CD14-positive monocyte (primary cell): ENCODE measurements at regions not wholly inside any gene's neighbourhood (a gene's known extent, or its start where the extent isn't known, plus 50 kb on each side); places are given as distances from the start of the nearest gene placed in this dataset.

Source experiments
- DNase-seq, 3 donors: peaks; one replicate each; pipeline ENCODE4 v3.0.0-alpha.2; 2011 to 2022
- H2AFZ ChIP-seq: 2 replicates; pipeline ENCODE4 v1.6.0; 2012; ENCODE audit warnings: mild to moderate bottlenecking, low read depth, low read length, inconsistent platforms; ENCODE audit not compliant: insufficient read depth, poor library complexity, severe bottlenecking
- H3K27ac ChIP-seq, 2 donors: 1 replicate in 1 of 2; 2 replicates in 1 of 2; pipeline ENCODE4 v1.5.1; 2012 to 2013; ENCODE audit warnings: low read length in 2 of 2, control low read depth in 1 of 2, inconsistent platforms in 1 of 2, low read depth in 1 of 2, mild to moderate bottlenecking in 1 of 2
- H3K27me3 ChIP-seq, 2 donors: one replicate each; pipeline versions ENCODE4 v1.6.0 to v1.6.1; 2011 to 2013; ENCODE audit warnings: low read length in 2 of 2; ENCODE audit not compliant: control insufficient read depth in 2 of 2, insufficient read depth in 2 of 2
- H3K36me3 ChIP-seq, 2 donors: replicated peaks in 1 of 2; 1 replicate in 1 of 2; 2 replicates in 1 of 2; pipeline versions ENCODE4 v1.5.1 to v1.6.1; 2012 to 2013; ENCODE audit warnings: low read length in 2 of 2, control low read depth in 1 of 2, inconsistent platforms in 1 of 2, mild to moderate bottlenecking in 1 of 2; ENCODE audit not compliant: insufficient read depth in 2 of 2, control insufficient read depth in 1 of 2
- H3K4me1 ChIP-seq, 2 donors: 1 replicate in 1 of 2; 2 replicates in 1 of 2; pipeline versions ENCODE4 v1.5.1 to v1.6.1; 2012 to 2013; ENCODE audit warnings: low read length in 2 of 2, control low read depth in 1 of 2, inconsistent platforms in 1 of 2, mild to moderate bottlenecking in 1 of 2, moderate library complexity in 1 of 2; ENCODE audit not compliant: insufficient read depth in 2 of 2, control insufficient read depth in 1 of 2
- H3K4me2 ChIP-seq: replicated peaks from 2 replicates; pipeline ENCODE3; 2012; ENCODE audit warnings: low read length, moderate library complexity, mild to moderate bottlenecking; ENCODE audit not compliant: poor library complexity, severe bottlenecking; ENCODE audit errors: extremely low read depth
- H3K4me3 ChIP-seq, 3 experiments: fragments of 200-600 bp in 1 of 3; sonication (generic) in 1 of 3; replicated peaks in 1 of 3; 1 replicate in 2 of 3; 2 replicates in 1 of 3; pipeline ENCODE4 v1.5.1; 2011 to 2013; ENCODE audit warnings: low read length in 3 of 3, mild to moderate bottlenecking in 3 of 3, control low read depth in 2 of 3, low read depth in 2 of 3, inconsistent platforms in 1 of 3, moderate library complexity in 1 of 3
- H3K79me2 ChIP-seq: 2 replicates; pipeline ENCODE4 v1.6.0; 2012; ENCODE audit warnings: mild to moderate bottlenecking, control low read depth, inconsistent platforms, low read length, moderate library complexity; ENCODE audit not compliant: insufficient read depth
- H3K9ac ChIP-seq: 2 replicates; pipeline ENCODE4 v1.6.0; 2017; ENCODE audit warnings: low read length, mild to moderate bottlenecking; ENCODE audit not compliant: insufficient read depth, poor library complexity, severe bottlenecking
- H3K9me3 ChIP-seq, 2 donors: replicated peaks in 1 of 2; 1 replicate in 1 of 2; 2 replicates in 1 of 2; pipeline versions ENCODE4 v1.5.1 to v1.6.1; 2012 to 2013; ENCODE audit warnings: low read length in 2 of 2, control low read depth in 1 of 2; ENCODE audit not compliant: control insufficient read depth in 1 of 2, insufficient read depth in 1 of 2
- H4K20me1 ChIP-seq: 2 replicates; pipeline ENCODE4 v1.6.0; 2012; ENCODE audit warnings: mild to moderate bottlenecking, low read length, control low read depth, moderate library complexity; ENCODE audit not compliant: insufficient read depth
- H3K27ac Mint-ChIP-seq, 7 donors: one replicate each; pipeline ENCODE4 v1.8.0; 2020; ENCODE audit warnings: mild to moderate bottlenecking in 7 of 7, mixed read lengths in 7 of 7, moderate library complexity in 6 of 7, inconsistent platforms in 2 of 7
- H3K27me3 Mint-ChIP-seq, 3 donors: one replicate each; pipeline ENCODE4 v1.8.0; 2021 to 2022; ENCODE audit warnings: low read depth in 3 of 3, mild to moderate bottlenecking in 3 of 3, mixed read lengths in 3 of 3, moderate library complexity in 3 of 3, inconsistent platforms in 1 of 3
- H3K36me3 Mint-ChIP-seq, 2 donors: one replicate each; pipeline ENCODE4 v1.8.0; 2020; ENCODE audit warnings: mixed read lengths in 2 of 2, inconsistent platforms in 1 of 2, mild to moderate bottlenecking in 1 of 2
- H3K4me1 Mint-ChIP-seq: one replicate; pipeline ENCODE4 v1.8.0; 2020; ENCODE audit warnings: mild to moderate bottlenecking, mixed read lengths
- H3K4me3 Mint-ChIP-seq, 2 donors: one replicate each; pipeline ENCODE4 v1.8.0; 2020; ENCODE audit warnings: mild to moderate bottlenecking in 2 of 2, mixed read lengths in 2 of 2, moderate library complexity in 1 of 2
- H3K9me3 Mint-ChIP-seq, 7 donors: one replicate each; pipeline ENCODE4 v1.8.0; 2020 to 2022; ENCODE audit warnings: mixed read lengths in 7 of 7, mild to moderate bottlenecking in 6 of 7, moderate library complexity in 6 of 7, inconsistent platforms in 2 of 7
- WGBS: methylation state at CpG from one replicate; pipeline ENCODE4 v1.1.5; 2013; ENCODE audit warnings: missing lambda C conversion rate; ENCODE audit not compliant: insufficient coverage; 5-methylcytosine and 5-hydroxymethylcytosine counted together
- intact Hi-C, 2 donors: fragments of 100-400 bp; cut with micrococcal nuclease; formaldehyde crosslinking; loops; one replicate each; pipeline versions ENCODE4 v1.15.0 to v1.15.1; 2023
- TF ChIP-seq, protein P1 (sequence below): fragments of 200-600 bp; IDR thresholded peaks from one replicate; pipeline ENCODE4 v1.8.0; 2022; ENCODE audit warnings: antibody characterized with exemption, mild to moderate bottlenecking

DNA sequence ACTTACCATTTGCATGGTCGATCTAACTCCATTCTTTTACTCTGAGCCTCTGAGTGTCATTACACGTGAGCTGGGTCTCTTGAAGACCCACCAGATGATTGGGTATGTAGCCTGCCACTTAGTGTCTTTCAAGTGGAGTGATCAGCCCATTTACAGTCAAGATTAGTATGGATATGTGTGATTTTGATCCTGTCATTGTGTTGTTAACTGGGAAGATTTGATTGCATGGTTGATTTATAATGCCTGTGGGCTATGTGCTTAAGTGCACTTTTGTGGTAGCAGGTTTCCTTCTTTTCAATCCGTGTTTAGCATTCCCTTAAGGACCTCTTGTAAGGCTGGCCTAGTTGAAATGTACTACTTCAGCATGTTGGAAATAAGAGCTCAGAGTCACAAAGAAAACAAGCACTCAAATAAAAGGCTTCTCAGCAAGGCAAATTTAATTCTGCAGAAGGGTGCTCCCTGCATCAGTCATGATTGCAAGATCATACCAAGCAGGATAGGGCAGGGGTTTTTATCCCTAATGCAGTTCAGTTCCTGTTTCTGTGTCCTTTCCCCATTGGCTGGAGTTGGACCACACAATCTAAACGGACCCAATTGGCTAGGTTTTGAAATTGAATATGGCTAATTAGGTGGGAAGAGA lies 230.7 kb upstream of the SYT4 start:
- H3K9me3 Mint-ChIP-seq, result peaks cover 7 to 22% (median 16%) of the 10 kb centered on the region in 7 donors
- Histone ChIP-seq H3K4me2 (no peak overlapping the region), H3K27me3 (no peaks in the 10 kb centered on the region), H3K4me3 (no peak overlapping the region), H3K79me2 (no peaks in the 10 kb centered on the region), H3K36me3 (no peaks in the 10 kb centered on the region), H4K20me1 (no peaks in the 10 kb centered on the region), H2AFZ (no peak overlapping the region), H3K9me3 (peaks cover 12 to 41% of the 10 kb centered on the region in 2 donors), H3K4me1 (no peaks in the 10 kb centered on the region), H3K27ac (no peak overlapping the region), H3K9ac (no peak overlapping the region)
- intact Hi-C loops, result no loop called here
- no peak for DNase-seq
- no peak overlapping the region for H3K4me3 Mint-ChIP-seq
- no peak overlapping the region for H3K27ac Mint-ChIP-seq
- WGBS, result 95% methylated on average over 2 of the region's 4 CpGs
- peaks cover 0 to 2% (median 0%) of the 10 kb centered on the region in 3 donors for H3K27me3 Mint-ChIP-seq
- no peaks in the 10 kb centered on the region for H3K36me3 Mint-ChIP-seq
- TF ChIP-seq, protein P1, sequence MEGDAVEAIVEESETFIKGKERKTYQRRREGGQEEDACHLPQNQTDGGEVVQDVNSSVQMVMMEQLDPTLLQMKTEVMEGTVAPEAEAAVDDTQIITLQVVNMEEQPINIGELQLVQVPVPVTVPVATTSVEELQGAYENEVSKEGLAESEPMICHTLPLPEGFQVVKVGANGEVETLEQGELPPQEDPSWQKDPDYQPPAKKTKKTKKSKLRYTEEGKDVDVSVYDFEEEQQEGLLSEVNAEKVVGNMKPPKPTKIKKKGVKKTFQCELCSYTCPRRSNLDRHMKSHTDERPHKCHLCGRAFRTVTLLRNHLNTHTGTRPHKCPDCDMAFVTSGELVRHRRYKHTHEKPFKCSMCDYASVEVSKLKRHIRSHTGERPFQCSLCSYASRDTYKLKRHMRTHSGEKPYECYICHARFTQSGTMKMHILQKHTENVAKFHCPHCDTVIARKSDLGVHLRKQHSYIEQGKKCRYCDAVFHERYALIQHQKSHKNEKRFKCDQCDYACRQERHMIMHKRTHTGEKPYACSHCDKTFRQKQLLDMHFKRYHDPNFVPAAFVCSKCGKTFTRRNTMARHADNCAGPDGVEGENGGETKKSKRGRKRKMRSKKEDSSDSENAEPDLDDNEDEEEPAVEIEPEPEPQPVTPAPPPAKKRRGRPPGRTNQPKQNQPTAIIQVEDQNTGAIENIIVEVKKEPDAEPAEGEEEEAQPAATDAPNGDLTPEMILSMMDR, result no peak
- no peaks in the 10 kb centered on the region for H3K4me1 Mint-ChIP-seq

DNA sequence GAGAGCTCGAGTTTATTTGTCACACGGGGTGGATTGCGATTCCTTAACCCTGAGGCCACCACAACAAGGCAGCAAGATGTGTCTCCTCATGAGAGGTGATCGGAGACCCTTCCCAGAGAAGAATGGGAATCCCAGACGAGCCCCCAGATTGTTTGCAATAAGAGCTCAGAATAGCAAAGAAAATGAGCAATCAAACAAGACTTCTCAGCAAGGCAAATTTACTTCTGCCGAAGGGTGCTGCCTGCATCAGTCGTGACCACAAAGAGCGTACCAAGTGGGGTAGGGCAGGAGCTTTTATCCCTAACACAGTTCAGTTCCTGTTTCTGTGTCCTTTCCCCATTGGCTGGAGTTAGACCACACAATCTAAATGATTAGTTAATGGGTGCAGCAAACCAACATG lies 237.5 kb upstream of the SYT4 start:
- Mint-ChIP-seq H3K36me3 (no peaks in the 10 kb centered on the region), H3K27ac (peak overlapping the region in 1 of 7 donors; percentile 53), H3K4me1 (no peaks in the 10 kb centered on the region), H3K9me3 (peaks cover 6 to 22% (median 17%) of the 10 kb centered on the region in 7 donors), H3K27me3 (no peaks in the 10 kb centered on the region), H3K4me3 (no peak overlapping the region)
- Histone ChIP-seq H3K36me3 (no peaks in the 10 kb centered on the region), H3K4me2 (no peak overlapping the region), H3K27ac (no peak overlapping the region), H3K79me2 (no peaks in the 10 kb centered on the region), H2AFZ (no peak overlapping the region), H3K4me3 (no peak overlapping the region), H3K9ac (no peak overlapping the region), H4K20me1 (no peaks in the 10 kb centered on the region), H3K27me3 (no peaks in the 10 kb centered on the region), H3K4me1 (no peaks in the 10 kb centered on the region), H3K9me3 (peaks cover 7 to 42% of the 10 kb centered on the region in 2 donors)
- TF ChIP-seq, protein P1, result no peak
- 85% methylated on average over 7 of the region's 8 CpGs for WGBS
- intact Hi-C loops, result no loop called here
- no peak for DNase-seq
